Keratinocyte (primary cell): ENCODE measurements at regions not wholly inside any gene's neighbourhood (a gene's known extent, or its start where the extent isn't known, plus 50 kb on each side); places are given as distances from the start of the nearest gene placed in this dataset.

Experiments used
- DNase-seq: peaks from one replicate; pipeline ENCODE4 v3.0.0-alpha.2; 2011; ENCODE audit warnings: low read depth, missing footprints, low spot score
- FAIRE-seq: peaks from 2 replicates; lab custom pipeline; 2011; peaks lifted over from hg19 to GRCh38; lab: Jason Lieb, UNC
- H2AFZ ChIP-seq: 2 replicates; pipeline ENCODE4 v1.6.0; 2012; ENCODE audit warnings: low read length, control low read depth, inconsistent platforms; ENCODE audit not compliant: control insufficient read depth
- H3K27ac ChIP-seq: 2 replicates; pipeline ENCODE4 v1.5.1; 2011; ENCODE audit warnings: low read length; ENCODE audit not compliant: control insufficient read depth, insufficient read depth
- H3K27me3 ChIP-seq: 3 replicates; pipeline ENCODE4 v1.6.0; 2011; ENCODE audit warnings: low read length; ENCODE audit not compliant: control insufficient read depth, insufficient read depth; ENCODE audit errors: extremely low read depth
- H3K36me3 ChIP-seq, 2 experiments: 2 replicates in 1 of 2; 3 replicates in 1 of 2; pipeline ENCODE4 v1.5.1; 2011; ENCODE audit warnings: low read length in 2 of 2, mild to moderate bottlenecking in 1 of 2; ENCODE audit not compliant: control insufficient read depth in 2 of 2, insufficient read depth in 2 of 2; ENCODE audit errors: extremely low read depth in 1 of 2
- H3K4me1 ChIP-seq: 3 replicates; pipeline ENCODE4 v1.5.1; 2011; ENCODE audit warnings: low read length; ENCODE audit not compliant: control insufficient read depth, insufficient read depth; ENCODE audit errors: extremely low read depth
- H3K4me2 ChIP-seq: 3 replicates; pipeline ENCODE4 v1.6.0; 2011; ENCODE audit warnings: low read depth, low read length; ENCODE audit not compliant: control insufficient read depth, insufficient read depth; ENCODE audit errors: extremely low read depth
- H3K4me3 ChIP-seq, 3 experiments: fragments of 200-600 bp in 1 of 3; sonication (generic) in 1 of 3; 2 replicates in 2 of 3; 3 replicates in 1 of 3; pipeline ENCODE4 v1.5.1; 2011 to 2016; ENCODE audit warnings: low read length in 3 of 3, mild to moderate bottlenecking in 3 of 3, control low read depth in 2 of 3, inconsistent platforms in 1 of 3, low read depth in 1 of 3, mixed read lengths in 1 of 3, mixed run types in 1 of 3, moderate library complexity in 1 of 3; ENCODE audit not compliant: control insufficient read depth in 2 of 3, insufficient read depth in 2 of 3; ENCODE audit errors: extremely low read depth in 1 of 3
- H3K79me2 ChIP-seq: 2 replicates; pipeline ENCODE4 v1.6.0; 2012; ENCODE audit warnings: low read length; ENCODE audit not compliant: control insufficient read depth, insufficient read depth
- H3K9ac ChIP-seq: 3 replicates; pipeline ENCODE4 v1.6.0; 2011; ENCODE audit warnings: low read length; ENCODE audit not compliant: control insufficient read depth, insufficient read depth; ENCODE audit errors: extremely low read depth
- H3K9me1 ChIP-seq: 3 replicates; pipeline ENCODE4 v1.6.0; 2011; ENCODE audit warnings: low read length; ENCODE audit not compliant: control insufficient read depth, insufficient read depth; ENCODE audit errors: extremely low read depth
- H3K9me3 ChIP-seq: 2 replicates; pipeline ENCODE4 v1.5.1; 2012; ENCODE audit warnings: low read depth, low read length; ENCODE audit not compliant: control insufficient read depth
- H4K20me1 ChIP-seq: 3 replicates; pipeline ENCODE4 v1.6.0; 2011; ENCODE audit warnings: low read length; ENCODE audit not compliant: control insufficient read depth, insufficient read depth; ENCODE audit errors: extremely low read depth
- CTCF ChIP-seq, 3 experiments: IDR thresholded peaks in 1 of 3; conservative IDR thresholded peaks in 1 of 3; optimal IDR thresholded peaks in 1 of 3; 2 replicates in 2 of 3; 3 replicates in 1 of 3; pipeline versions ENCODE3 to v1.5.1; 2011; ENCODE audit warnings: low read length in 3 of 3, mild to moderate bottlenecking in 3 of 3, moderate library complexity in 2 of 3, control low read depth in 1 of 3, inconsistent platforms in 1 of 3; ENCODE audit not compliant: insufficient read depth in 2 of 3; ENCODE audit errors: extremely low read depth in 1 of 3
- EZH2 ChIP-seq: IDR thresholded peaks from one replicate; pipeline ENCODE4 v1.6.1; 2012; ENCODE audit warnings: inconsistent platforms, mild to moderate bottlenecking, low read length, moderate library complexity
- dilution Hi-C: fragments of 300-500 bp; cut with MboI; formaldehyde crosslinking; loops from one replicate; pipeline ENCODE4 v1.7.0; 2020; ENCODE audit warnings: low sequenced_read_pairs; ENCODE audit not compliant: extremely low pct_ligation_motif_present

- Histone ChIP-seq H3K9ac (no peak overlapping the region), H3K27ac (no peak overlapping the region), H3K4me2 (no peak overlapping the region), H3K9me1 (no peaks in the 10 kb centered on the region), H3K9me3 (no peaks in the 10 kb centered on the region), H4K20me1 (no peaks in the 10 kb centered on the region), H2AFZ (no peak overlapping the region), H3K4me3 (no peak overlapping the region), H3K27me3 (no peaks in the 10 kb centered on the region), H3K79me2 (no peaks in the 10 kb centered on the region), H3K36me3 (no peaks in the 10 kb centered on the region), H3K4me1 (no peaks in the 10 kb centered on the region)
- FAIRE-seq (no peak), DNase-seq (no peak)
- dilution Hi-C loops, result no loop called here
- TF ChIP-seq CTCF (optimal IDR thresholded peaks at IDR 0.05 in 1 of 3, IDR thresholded peaks at IDR 0.05 in 1 of 3, conservative IDR thresholded peaks at IDR 0.05 in 1 of 3; ENCODE audit: extremely low read depth in 1 of 3, insufficient read depth in 2 of 3, low read length in 3 of 3), result no peak
- TF ChIP-seq EZH2, result no peak
These were observed 499.9 kb downstream of the TFAP2A start for GRCh38 chr6:9914951-9915350.

GRCh38 chr6:9901376-9901775 is 513.5 kb downstream of the TFAP2A start:
- H3K36me3 ChIP-seq, result no peaks in the 10 kb centered on the region
- dilution Hi-C loops, result no loop called here
- H2AFZ ChIP-seq, result no peak overlapping the region
- no peak overlapping the region for H3K4me3 ChIP-seq
- H3K9me1 ChIP-seq, result no peaks in the 10 kb centered on the region
- no peaks in the 10 kb centered on the region for H3K4me1 ChIP-seq
- H3K79me2 ChIP-seq, result no peaks in the 10 kb centered on the region
- H3K4me2 ChIP-seq, result no peak overlapping the region
- H3K9ac ChIP-seq, result no peak overlapping the region
- DNase-seq (no peak), FAIRE-seq (no peak)
- no peaks in the 10 kb centered on the region for H3K9me3 ChIP-seq
- no peak overlapping the region for H3K27ac ChIP-seq
- no peak for TF ChIP-seq EZH2
- no peak for TF ChIP-seq CTCF (optimal IDR thresholded peaks at IDR 0.05 in 1 of 3, IDR thresholded peaks at IDR 0.05 in 1 of 3, conservative IDR thresholded peaks at IDR 0.05 in 1 of 3; ENCODE audit: extremely low read depth in 1 of 3, insufficient read depth in 2 of 3, low read length in 3 of 3)
- H3K27me3 ChIP-seq, result no peaks in the 10 kb centered on the region
- H4K20me1 ChIP-seq, result no peaks in the 10 kb centered on the region
